Islet of Langerhans (tissue), 1 donor: ENCODE measurements at regions not wholly inside any gene's neighbourhood (a gene's known extent, or its start where the extent isn't known, plus 50 kb on each side); places are given as distances from the start of the nearest gene placed in this dataset.

ENCODE experiments used
- FAIRE-seq: peaks from one replicate; lab custom pipeline; 2011; peaks lifted over from hg19 to GRCh38; lab: Jason Lieb, UNC

- no peak for FAIRE-seq
Observed at GRCh38 chr12:124504273-124505000, 63.0 kb downstream of the NCOR2 start.

GRCh38 chr12:124503305-124503704 lies 64.1 kb downstream of the NCOR2 start:
- no peak for FAIRE-seq

GRCh38 chr12:124502379-124502778 lies 65.0 kb downstream of the NCOR2 start:
- no peak for FAIRE-seq

- FAIRE-seq: no peak
Observed at GRCh38 chr12:124501827-124502226, 65.6 kb downstream of the NCOR2 start.

DNA sequence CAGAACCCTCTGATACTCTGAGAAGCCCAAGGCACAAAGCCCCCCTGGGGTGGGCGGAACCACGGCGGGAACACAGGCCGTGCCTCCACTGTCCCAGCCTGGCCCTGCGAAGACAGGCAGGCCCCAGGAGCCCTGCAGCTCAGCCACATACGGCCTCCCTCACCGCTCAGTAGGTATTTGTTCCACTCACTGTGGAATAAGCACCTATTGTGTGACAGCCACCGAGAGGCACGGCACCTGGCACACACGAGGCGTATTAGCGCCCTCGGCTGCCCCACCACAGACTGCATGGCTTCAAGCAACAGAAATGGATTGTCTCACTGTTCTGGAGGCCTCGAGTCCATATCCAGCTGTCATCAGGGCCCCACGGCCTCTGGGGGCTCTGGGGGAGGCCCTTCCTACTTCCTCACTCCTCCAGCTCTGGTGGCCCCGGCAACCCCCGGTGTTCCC lies 66.3 kb downstream of the NCOR2 start:
- no peak for FAIRE-seq

- no peak for FAIRE-seq
Observed at GRCh38 chr12:124499898-124500244, 67.5 kb downstream of the NCOR2 start.

DNA sequence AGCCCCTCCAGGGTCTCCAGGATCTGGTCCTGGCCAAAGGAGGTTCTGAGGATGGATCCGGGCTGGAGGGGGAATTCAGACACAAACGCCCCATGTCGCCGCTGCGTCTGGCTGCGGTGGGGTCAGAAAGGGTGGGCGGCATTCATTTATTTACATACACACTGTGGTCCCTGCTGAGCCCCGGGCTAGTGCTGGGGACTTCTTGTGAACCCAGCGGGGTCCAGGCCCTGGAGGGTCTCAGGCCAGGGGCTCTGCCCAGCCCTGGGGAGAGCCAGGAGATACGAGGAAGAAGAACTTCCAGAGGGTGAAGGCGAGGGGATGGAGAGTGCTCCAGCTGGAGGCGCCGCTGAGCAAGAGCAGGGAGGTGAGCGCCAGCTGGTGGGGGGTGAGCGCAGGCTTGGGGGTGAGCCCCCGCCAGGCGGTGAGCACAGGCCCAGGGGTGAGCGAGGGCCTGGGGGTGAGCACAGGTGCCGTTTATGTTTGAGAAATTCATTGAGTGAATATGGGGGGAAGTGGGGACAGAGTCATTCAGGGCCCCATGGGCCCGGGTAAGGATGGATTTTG lies 68.1 kb downstream of the NCOR2 start:
- no peak for FAIRE-seq

- FAIRE-seq: no peak
Observed at GRCh38 chr12:124498275-124499189, 68.9 kb downstream of the NCOR2 start.

DNA sequence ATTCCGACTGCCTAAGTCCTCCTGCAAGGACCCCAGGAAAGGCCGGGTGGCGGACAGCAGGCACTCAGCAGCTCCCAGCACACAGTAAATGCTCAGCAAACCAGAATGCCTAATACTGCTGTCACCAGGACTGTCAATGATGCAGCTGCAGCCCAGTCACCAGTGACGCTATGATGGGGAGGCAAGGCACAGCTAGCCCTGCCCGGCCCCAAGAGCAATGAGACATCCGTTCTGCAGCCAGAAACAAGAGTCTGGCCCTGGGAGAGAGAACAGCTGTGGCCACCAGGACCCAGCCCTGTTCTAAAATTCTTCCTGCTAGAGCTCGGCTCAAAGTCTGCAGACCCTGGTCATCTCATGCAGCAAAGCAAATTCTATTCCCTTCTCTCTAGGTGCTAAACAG lies 69.8 kb downstream of the NCOR2 start:
- FAIRE-seq: no peak

DNA sequence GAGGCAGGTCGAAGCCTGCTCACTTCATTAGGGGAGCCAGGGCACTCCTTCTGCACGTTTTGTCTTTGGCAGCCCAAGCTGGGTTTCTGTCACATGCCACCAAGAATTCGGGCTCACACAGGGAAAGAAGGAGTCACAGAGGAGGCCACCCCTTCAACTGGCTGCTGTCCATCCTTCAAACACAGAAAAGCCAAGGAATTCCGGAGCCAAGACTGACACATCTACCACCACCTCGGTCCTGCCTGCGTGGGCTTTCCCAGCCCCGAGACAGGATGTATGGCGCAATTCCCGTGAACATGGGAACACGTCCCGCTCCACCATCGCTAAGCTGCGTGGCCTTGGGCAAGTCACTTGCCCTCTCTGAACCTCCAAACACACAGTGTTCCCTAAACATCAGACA lies 70.4 kb downstream of the NCOR2 start:
- no peak for FAIRE-seq

DNA sequence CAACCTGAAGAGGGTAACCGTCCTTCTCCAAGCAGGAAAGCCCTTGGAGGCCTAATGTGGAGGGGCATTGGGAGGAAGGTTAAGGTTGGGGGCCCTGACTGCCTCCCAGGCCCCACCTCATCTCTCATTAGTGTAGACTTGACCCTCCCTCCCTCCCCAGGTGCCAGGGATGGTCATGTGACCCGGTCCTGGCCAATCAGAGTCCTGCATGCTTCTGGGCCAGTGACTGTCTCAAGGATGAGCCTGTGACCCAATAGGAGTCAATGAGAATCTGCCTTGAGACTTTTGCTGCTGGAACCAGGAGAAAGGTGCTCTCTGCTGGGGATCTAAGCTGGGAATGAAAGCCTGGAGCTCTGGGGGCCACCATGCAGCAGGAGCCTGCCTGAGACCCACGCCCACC lies 70.8 kb downstream of the NCOR2 start:
- FAIRE-seq: no peak

DNA sequence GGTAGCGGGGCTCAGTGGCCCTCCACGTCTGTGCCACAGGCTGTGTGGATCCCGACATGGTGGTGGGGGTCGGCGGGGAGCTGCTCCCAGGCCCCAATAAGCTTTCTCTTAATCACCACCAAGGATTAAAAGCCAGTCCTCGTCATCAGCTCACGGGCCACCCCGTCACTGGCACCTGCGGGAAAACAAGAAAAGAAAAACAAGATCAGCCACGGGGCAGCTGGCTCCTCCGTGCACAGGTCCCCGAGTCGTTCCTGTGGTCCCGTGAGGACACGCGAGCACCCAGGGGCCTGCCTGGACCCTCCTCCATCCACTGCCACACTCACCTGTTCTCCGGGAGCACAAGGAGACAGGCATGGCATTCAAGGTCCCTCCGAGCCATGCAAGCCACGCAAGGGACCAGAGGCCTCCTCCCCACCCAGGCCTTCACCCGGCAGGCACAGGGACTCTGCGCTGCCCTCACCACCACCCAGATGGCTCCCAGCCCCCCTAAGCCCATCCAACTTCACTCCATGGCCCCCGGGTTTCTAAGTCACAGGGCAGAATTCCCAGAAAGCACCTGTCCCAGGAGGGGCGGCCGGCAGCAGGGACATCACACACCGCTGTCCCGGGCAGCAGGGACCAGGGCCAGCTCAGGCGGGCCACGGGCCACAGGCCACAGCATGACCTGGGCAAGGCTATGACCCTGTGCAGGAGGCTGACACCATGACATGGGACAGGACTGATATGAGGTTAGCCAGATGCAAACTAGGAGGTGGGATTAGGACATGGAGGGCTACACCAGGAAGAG lies 72.0 kb downstream of the NCOR2 start:
- FAIRE-seq: no peak

DNA sequence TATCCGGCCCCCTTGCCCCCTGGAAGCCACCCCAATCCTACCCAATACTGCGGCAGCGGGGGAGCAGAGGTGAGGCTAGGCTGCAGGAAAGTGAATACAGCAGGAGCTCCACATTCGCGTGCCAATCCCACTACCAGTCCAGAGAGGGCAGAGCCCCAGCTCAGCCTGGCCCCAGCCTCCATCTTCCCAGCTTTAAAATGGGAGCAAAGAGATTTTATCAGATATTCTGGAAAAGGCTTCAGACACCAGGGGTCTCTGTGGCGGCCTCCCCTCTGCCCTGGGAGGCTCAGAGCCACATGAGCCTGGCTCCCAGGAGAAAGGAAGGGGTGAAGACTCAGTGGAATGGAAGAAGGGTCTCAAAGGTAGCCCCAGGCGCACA lies 72.7 kb downstream of the NCOR2 start:
- no peak for FAIRE-seq

GRCh38 chr12:124493809-124494750 lies 73.3 kb downstream of the NCOR2 start:
- no peak for FAIRE-seq

- FAIRE-seq: no peak
Observed at GRCh38 chr12:124492879-124493808, 74.3 kb downstream of the NCOR2 start.

- FAIRE-seq: no peak
Observed at GRCh38 chr12:124491856-124492420, 75.5 kb downstream of the NCOR2 start.

DNA sequence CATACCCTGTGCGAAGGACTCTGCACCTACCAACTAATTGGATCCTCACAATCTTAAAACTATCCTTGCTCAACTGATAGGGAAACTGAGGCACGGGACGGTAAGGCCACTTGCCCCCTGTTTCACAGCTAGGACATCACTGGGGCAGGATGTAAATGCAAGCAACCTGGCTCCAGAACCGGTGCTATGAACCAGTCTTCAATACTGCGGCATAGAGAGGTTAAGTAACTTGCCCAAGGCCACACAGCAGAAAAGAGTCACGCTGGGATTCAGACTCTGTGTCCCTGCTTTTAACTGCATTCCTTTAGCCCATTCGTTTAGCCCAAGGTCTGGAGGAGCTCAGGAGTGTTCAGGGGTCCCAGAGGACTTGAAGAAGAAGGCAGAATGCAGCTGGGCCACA lies 76.1 kb downstream of the NCOR2 start:
- FAIRE-seq: no peak

- no peak for FAIRE-seq
Observed at GRCh38 chr12:124490584-124491305, 76.7 kb downstream of the NCOR2 start.

DNA sequence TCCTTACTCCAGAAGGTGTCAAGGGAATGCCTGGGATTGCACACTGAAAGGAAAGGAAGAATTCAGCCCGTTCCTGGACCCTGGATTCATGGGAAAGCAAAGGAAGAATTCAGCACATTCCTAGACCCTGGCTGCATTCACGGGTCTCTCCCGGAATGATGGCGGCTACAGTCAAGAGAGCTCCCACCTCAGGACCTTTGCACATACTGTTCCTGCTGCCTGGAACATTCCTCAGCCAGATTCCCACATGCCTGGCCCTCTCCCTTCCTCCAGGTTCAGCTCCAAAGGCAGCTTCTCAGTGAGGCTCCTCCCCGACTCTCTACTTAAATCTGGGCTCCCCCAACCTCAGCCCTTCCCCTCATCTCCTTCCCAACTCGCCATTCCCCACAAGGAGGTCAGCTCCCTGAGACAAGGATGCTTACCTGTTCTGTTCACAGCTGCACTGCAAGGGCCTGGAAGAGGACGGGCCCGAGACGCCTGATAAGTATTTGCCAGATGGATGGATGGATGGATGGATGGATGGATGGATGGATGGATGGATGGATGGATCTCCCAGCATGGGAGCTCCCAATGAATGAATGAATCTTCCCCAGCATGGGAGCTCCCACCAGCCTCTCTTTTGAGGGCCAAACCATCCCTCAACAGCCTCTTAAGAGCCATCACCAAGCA lies 77.4 kb downstream of the NCOR2 start:
- FAIRE-seq: no peak
